GM23338 (cell line): ENCODE measurements at regions not wholly inside any gene's neighbourhood (a gene's known extent, or its start where the extent isn't known, plus 50 kb on each side); places are given as distances from the start of the nearest gene placed in this dataset.

Experiments used
- ATAC-seq: fragments of 200-7000 bp; cut with Tn5 transposase; 3 replicates; pipeline ENCODE4 v1.9.1; 2020
- DNase-seq: peaks from one replicate; pipeline ENCODE4 v3.0.0-alpha.2; 2015; ENCODE audit warnings: low spot score
- H2AFZ ChIP-seq: fragments of 200-600 bp; sonication (generic); 2 replicates; pipeline ENCODE4 v1.8.0; 2016; ENCODE audit warnings: antibody characterized with exemption, mild to moderate bottlenecking, moderate library complexity
- H3F3A ChIP-seq: fragments of 200-600 bp; sonication (generic); replicated peaks from 2 replicates; pipeline ENCODE4 v1.8.0; 2017; ENCODE audit warnings: antibody characterized with exemption, mixed run types, low read depth
- H3K27ac ChIP-seq: fragments of 200-600 bp; sonication (generic); 2 replicates; pipeline ENCODE4 v1.6.1; 2016; ENCODE audit warnings: low read depth
- H3K27me3 ChIP-seq: fragments of 200-600 bp; sonication (generic); 2 replicates; pipeline ENCODE4 v1.8.0; 2016; ENCODE audit warnings: mild to moderate bottlenecking, mixed run types, moderate library complexity; ENCODE audit not compliant: insufficient read depth
- H3K36me3 ChIP-seq: fragments of 200-600 bp; sonication (generic); 2 replicates; pipeline ENCODE4 v1.8.0; 2016; ENCODE audit warnings: mild to moderate bottlenecking; ENCODE audit not compliant: insufficient read depth
- H3K4me1 ChIP-seq: fragments of 200-600 bp; sonication (generic); 2 replicates; pipeline ENCODE4 v1.8.0; 2016; ENCODE audit warnings: mild to moderate bottlenecking, moderate library complexity; ENCODE audit not compliant: insufficient read depth
- H3K4me2 ChIP-seq: fragments of 200-600 bp; sonication (generic); 2 replicates; pipeline ENCODE4 v1.7.1; 2017; ENCODE audit warnings: mixed run types
- H3K4me3 ChIP-seq: fragments of 200-600 bp; sonication (generic); 2 replicates; pipeline ENCODE4 v1.6.1; 2016; ENCODE audit warnings: mixed run types
- H3K79me2 ChIP-seq: fragments of 200-600 bp; sonication (generic); replicated peaks from 2 replicates; pipeline ENCODE4 v1.8.0; 2017; ENCODE audit warnings: mild to moderate bottlenecking; ENCODE audit not compliant: insufficient read depth
- H3K9me2 ChIP-seq: fragments of 200-600 bp; sonication (generic); 2 replicates; pipeline ENCODE4 v1.8.0; 2017; ENCODE audit not compliant: insufficient read depth
- H4K20me1 ChIP-seq: fragments of 200-600 bp; sonication (generic); replicated peaks from 2 replicates; pipeline ENCODE4 v1.8.0; 2017; ENCODE audit warnings: mild to moderate bottlenecking; ENCODE audit not compliant: insufficient read depth
- H3K27ac Mint-ChIP-seq: 2 replicates; pipeline ENCODE4 v1.8.0; 2020; ENCODE audit warnings: inconsistent platforms, mild to moderate bottlenecking, moderate library complexity, mixed read lengths
- H3K27me3 Mint-ChIP-seq: 3 replicates; pipeline ENCODE4 v1.8.0; 2022; ENCODE audit warnings: low read depth, mild to moderate bottlenecking, moderate library complexity, mixed read lengths, inconsistent platforms; ENCODE audit not compliant: insufficient read depth, poor library complexity
- H3K36me3 Mint-ChIP-seq: 3 replicates; pipeline ENCODE4 v1.8.0; 2021; ENCODE audit warnings: low read depth, mild to moderate bottlenecking, inconsistent platforms, moderate library complexity, mixed read lengths
- H3K4me1 Mint-ChIP-seq: 3 replicates; pipeline ENCODE4 v1.8.0; 2020; ENCODE audit warnings: mild to moderate bottlenecking, inconsistent platforms, mixed read lengths
- H3K4me3 Mint-ChIP-seq: 3 replicates; pipeline ENCODE4 v1.8.0; 2021; ENCODE audit warnings: moderate library complexity, mild to moderate bottlenecking, inconsistent platforms, mixed read lengths
- H3K9me3 Mint-ChIP-seq: 3 replicates; pipeline ENCODE4 v1.8.0; 2020; ENCODE audit warnings: moderate library complexity, mild to moderate bottlenecking, inconsistent platforms, mixed read lengths
- CREB1 ChIP-seq: fragments of 250-450 bp; sonication (Bioruptor Pico); IDR thresholded peaks from 2 replicates; pipeline ENCODE4 v1.5.0; 2020; ENCODE audit warnings: low read depth, mild to moderate bottlenecking, moderate library complexity
- CTCF ChIP-seq, 2 experiments: fragments of 200-600 bp in 1 of 2; sonication (generic) in 1 of 2; conservative IDR thresholded peaks; 2 replicates each; pipeline versions ENCODE4 v1.5.1 to v1.6.1; 2016 to 2017; ENCODE audit warnings: antibody characterized with exemption in 2 of 2, low read depth in 2 of 2, mild to moderate bottlenecking in 2 of 2, moderate library complexity in 1 of 2
- EZH2 ChIP-seq: fragments of 200-600 bp; sonication (generic); IDR thresholded peaks from one replicate; pipeline ENCODE4 v1.8.0; 2017; ENCODE audit warnings: antibody characterized with exemption, mild to moderate bottlenecking, low read depth; ENCODE audit not compliant: unreplicated experiment
- EZH2phosphoT487 ChIP-seq: fragments of 200-600 bp; sonication (generic); IDR thresholded peaks from one replicate; pipeline ENCODE4 v1.8.1; 2018; ENCODE audit warnings: antibody characterized with exemption; ENCODE audit not compliant: unreplicated experiment
- JUNB ChIP-seq: IDR thresholded peaks from one replicate; pipeline ENCODE4 v1.6.1; 2016; ENCODE audit warnings: antibody characterized with exemption; ENCODE audit not compliant: unreplicated experiment
- NANOG ChIP-seq: IDR thresholded peaks from 2 replicates; pipeline ENCODE4 v1.6.1; 2016; ENCODE audit warnings: antibody characterized with exemption, borderline replicate concordance
- POLR2AphosphoS5 ChIP-seq: IDR thresholded peaks from 2 replicates; pipeline ENCODE4 v1.6.1; 2016; ENCODE audit warnings: antibody characterized with exemption, low read depth
- REST ChIP-seq: IDR thresholded peaks from one replicate; pipeline ENCODE4 v1.6.1; 2018; ENCODE audit warnings: antibody characterized with exemption; ENCODE audit not compliant: unreplicated experiment
- STAT1 ChIP-seq: IDR thresholded peaks from one replicate; pipeline ENCODE4 v1.6.1; 2016; ENCODE audit warnings: antibody characterized with exemption; ENCODE audit not compliant: unreplicated experiment
- ZNF114 ChIP-seq: fragments of 250-450 bp; sonication (Bioruptor Pico); IDR thresholded peaks from 2 replicates; pipeline ENCODE4 v1.5.0; 2020; ENCODE audit warnings: mild to moderate bottlenecking, moderate library complexity
- ZNF331 ChIP-seq: fragments of 250-450 bp; sonication (Bioruptor Pico); IDR thresholded peaks from 2 replicates; pipeline ENCODE4 v1.5.0; 2020; ENCODE audit warnings: low read depth, mild to moderate bottlenecking, moderate library complexity
- TF ChIP-seq, protein P1 (sequence below): fragments of 250-450 bp; sonication (Bioruptor Pico); IDR thresholded peaks from 2 replicates; pipeline ENCODE4 v1.5.0; 2020; ENCODE audit warnings: mild to moderate bottlenecking, moderate library complexity
- TF ChIP-seq, protein P2 (sequence below): IDR thresholded peaks from 2 replicates; pipeline ENCODE4 v1.6.1; 2016; ENCODE audit warnings: antibody characterized with exemption

DNA sequence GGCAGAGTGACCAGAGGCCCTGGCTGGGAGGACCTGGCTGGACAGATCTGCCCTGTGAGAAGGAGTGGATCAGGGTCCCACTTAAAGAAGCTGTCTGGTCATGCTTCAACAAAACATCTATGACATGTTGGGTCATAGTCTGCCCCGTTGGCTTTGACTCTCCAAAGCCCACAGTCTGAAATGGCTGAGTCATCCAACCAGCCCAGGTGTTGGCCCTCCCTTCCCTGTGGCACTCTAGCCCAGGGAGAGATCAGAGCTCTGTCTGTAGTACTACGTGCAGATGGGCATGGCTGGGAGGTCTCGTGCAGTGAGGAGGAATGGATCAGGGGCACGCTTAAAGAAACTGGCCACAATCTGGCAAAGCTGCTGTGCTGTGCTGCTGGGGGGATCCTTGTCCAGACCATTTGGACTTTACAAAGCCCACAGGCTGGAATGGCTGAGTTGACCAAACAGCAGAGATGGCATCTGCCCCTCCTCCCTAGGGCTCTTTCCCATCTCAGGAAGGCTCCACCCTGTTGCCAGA, 206.1 kb downstream of the TUSC1 start:
- Histone ChIP-seq H3K27me3 (no peaks in the 10 kb centered on the region), H3K27ac (no peak overlapping the region), H3K9me2 (peaks cover 19% of the 10 kb centered on the region), H3K4me2 (no peak overlapping the region), H3K4me3 (no peak overlapping the region), H3K36me3 (no peaks in the 10 kb centered on the region), H2AFZ (no peak overlapping the region), H3K4me1 (no peaks in the 10 kb centered on the region), H4K20me1 (no peaks in the 10 kb centered on the region), H3K79me2 (no peaks in the 10 kb centered on the region), H3F3A (no peaks in the 10 kb centered on the region)
- TF ChIP-seq ZNF331 = no peak
- TF ChIP-seq EZH2phosphoT487 = no peak
- TF ChIP-seq CREB1 (CRISPR knock-in tag) = no peak
- no peak for TF ChIP-seq JUNB
- TF ChIP-seq CTCF (conservative IDR thresholded peaks at IDR 0.05; ENCODE audit: low read depth in 2 of 2) = no peak
- TF ChIP-seq ZNF114 (CRISPR knock-in tag) = no peak
- no peak for TF ChIP-seq STAT1
- TF ChIP-seq EZH2 = no peak
- no peak for TF ChIP-seq POLR2AphosphoS5
- TF ChIP-seq, protein P1, sequence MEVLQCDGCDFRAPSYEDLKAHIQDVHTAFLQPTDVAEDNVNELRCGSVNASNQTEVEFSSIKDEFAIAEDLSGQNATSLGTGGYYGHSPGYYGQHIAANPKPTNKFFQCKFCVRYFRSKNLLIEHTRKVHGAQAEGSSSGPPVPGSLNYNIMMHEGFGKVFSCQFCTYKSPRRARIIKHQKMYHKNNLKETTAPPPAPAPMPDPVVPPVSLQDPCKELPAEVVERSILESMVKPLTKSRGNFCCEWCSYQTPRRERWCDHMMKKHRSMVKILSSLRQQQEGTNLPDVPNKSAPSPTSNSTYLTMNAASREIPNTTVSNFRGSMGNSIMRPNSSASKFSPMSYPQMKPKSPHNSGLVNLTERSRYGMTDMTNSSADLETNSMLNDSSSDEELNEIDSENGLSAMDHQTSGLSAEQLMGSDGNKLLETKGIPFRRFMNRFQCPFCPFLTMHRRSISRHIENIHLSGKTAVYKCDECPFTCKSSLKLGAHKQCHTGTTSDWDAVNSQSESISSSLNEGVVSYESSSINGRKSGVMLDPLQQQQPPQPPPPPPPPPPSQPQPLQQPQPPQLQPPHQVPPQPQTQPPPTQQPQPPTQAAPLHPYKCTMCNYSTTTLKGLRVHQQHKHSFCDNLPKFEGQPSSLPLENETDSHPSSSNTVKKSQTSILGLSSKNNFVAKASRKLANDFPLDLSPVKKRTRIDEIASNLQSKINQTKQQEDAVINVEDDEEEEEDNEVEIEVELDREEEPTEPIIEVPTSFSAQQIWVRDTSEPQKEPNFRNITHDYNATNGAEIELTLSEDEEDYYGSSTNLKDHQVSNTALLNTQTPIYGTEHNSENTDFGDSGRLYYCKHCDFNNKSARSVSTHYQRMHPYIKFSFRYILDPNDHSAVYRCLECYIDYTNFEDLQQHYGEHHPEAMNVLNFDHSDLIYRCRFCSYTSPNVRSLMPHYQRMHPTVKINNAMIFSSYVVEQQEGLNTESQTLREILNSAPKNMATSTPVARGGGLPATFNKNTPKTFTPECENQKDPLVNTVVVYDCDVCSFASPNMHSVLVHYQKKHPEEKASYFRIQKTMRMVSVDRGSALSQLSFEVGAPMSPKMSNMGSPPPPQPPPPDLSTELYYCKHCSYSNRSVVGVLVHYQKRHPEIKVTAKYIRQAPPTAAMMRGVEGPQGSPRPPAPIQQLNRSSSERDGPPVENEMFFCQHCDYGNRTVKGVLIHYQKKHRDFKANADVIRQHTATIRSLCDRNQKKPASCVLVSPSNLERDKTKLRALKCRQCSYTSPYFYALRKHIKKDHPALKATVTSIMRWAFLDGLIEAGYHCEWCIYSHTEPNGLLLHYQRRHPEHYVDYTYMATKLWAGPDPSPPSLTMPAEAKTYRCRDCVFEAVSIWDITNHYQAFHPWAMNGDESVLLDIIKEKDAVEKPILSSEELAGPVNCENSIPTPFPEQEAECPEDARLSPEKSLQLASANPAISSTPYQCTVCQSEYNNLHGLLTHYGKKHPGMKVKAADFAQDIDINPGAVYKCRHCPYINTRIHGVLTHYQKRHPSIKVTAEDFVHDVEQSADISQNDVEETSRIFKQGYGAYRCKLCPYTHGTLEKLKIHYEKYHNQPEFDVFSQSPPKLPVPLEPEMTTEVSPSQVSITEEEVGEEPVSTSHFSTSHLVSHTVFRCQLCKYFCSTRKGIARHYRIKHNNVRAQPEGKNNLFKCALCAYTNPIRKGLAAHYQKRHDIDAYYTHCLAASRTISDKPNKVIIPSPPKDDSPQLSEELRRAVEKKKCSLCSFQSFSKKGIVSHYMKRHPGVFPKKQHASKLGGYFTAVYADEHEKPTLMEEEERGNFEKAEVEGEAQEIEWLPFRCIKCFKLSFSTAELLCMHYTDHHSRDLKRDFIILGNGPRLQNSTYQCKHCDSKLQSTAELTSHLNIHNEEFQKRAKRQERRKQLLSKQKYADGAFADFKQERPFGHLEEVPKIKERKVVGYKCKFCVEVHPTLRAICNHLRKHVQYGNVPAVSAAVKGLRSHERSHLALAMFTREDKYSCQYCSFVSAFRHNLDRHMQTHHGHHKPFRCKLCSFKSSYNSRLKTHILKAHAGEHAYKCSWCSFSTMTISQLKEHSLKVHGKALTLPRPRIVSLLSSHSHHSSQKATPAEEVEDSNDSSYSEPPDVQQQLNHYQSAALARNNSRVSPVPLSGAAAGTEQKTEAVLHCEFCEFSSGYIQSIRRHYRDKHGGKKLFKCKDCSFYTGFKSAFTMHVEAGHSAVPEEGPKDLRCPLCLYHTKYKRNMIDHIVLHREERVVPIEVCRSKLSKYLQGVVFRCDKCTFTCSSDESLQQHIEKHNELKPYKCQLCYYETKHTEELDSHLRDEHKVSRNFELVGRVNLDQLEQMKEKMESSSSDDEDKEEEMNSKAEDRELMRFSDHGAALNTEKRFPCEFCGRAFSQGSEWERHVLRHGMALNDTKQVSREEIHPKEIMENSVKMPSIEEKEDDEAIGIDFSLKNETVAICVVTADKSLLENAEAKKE (CRISPR knock-in tag) = no peak
- no peak for TF ChIP-seq REST
- no peak for TF ChIP-seq NANOG
- TF ChIP-seq, protein P2, sequence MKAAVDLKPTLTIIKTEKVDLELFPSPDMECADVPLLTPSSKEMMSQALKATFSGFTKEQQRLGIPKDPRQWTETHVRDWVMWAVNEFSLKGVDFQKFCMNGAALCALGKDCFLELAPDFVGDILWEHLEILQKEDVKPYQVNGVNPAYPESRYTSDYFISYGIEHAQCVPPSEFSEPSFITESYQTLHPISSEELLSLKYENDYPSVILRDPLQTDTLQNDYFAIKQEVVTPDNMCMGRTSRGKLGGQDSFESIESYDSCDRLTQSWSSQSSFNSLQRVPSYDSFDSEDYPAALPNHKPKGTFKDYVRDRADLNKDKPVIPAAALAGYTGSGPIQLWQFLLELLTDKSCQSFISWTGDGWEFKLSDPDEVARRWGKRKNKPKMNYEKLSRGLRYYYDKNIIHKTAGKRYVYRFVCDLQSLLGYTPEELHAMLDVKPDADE = no peak
- Mint-ChIP-seq H3K36me3 (peaks cover 12% of the 10 kb centered on the region; the same call in 2 of the 3 replicates), H3K27ac (no peak overlapping the region), H3K4me1 (no peaks in the 10 kb centered on the region), H3K9me3 (peaks cover 37% of the 10 kb centered on the region), H3K4me3 (no peak overlapping the region), H3K27me3 (peaks cover 3% of the 10 kb centered on the region)
- ATAC-seq (no peak), DNase-seq (no peak)
